Tibial nerve (tissue), 4 donors: ENCODE measurements at regions not wholly inside any gene's neighbourhood (a gene's known extent, or its start where the extent isn't known, plus 50 kb on each side); places are given as distances from the start of the nearest gene placed in this dataset.

Experiments used
- CTCF ChIP-seq, 5 experiments: fragments of 200-600 bp in 3 of 5; fragments of 450-650 bp in 2 of 5; sonication (generic) in 3 of 5; IDR thresholded peaks; one replicate each; pipeline ENCODE4 v1.5.1; 2016 to 2019; ENCODE audit warnings: antibody characterized with exemption in 5 of 5, mild to moderate bottlenecking in 3 of 5, moderate library complexity in 2 of 5
- EP300 ChIP-seq, 2 donors: sonication (generic); formaldehyde crosslinking; IDR thresholded peaks; one replicate each; pipeline ENCODE4 v1.6.1; 2017; ENCODE audit warnings: antibody characterized with exemption in 2 of 2, mild to moderate bottlenecking in 1 of 2
- POLR2A ChIP-seq, 2 donors: fragments of 450-650 bp; IDR thresholded peaks; one replicate each; pipeline ENCODE4 v1.6.1; 2017; ENCODE audit warnings: antibody characterized with exemption in 2 of 2, mild to moderate bottlenecking in 2 of 2, moderate library complexity in 2 of 2

DNA sequence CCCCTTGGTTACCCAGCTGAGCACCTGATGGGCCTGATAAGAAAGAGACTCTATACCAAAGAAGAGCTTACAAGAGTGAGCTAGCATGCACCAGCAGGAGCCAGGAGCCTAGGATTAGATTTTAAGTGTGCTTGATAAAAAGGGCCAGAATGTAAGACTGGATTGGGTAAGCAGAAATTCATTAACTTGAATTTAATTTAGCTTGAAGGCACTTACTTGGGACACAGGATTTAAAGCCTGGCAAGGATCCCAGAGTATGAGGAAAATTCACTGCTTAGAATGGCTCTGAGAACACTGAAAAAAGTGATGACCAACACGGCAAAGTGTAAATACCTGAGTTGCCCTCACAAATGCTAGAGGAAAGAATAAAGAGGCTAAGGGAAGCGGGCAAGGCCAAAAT lies 91.3 kb upstream of the RBBP8 start:
- TF ChIP-seq POLR2A (IDR thresholded peaks at IDR 0.05): no peak
- no peak for TF ChIP-seq CTCF (IDR thresholded peaks at IDR 0.05)
- no peak for TF ChIP-seq EP300 (IDR thresholded peaks at IDR 0.05)
